ENCODE measurements at regions not wholly inside any gene's neighbourhood (a gene's known extent, or its start where the extent isn't known, plus 50 kb on each side); places are given as distances from the start of the nearest gene placed in this dataset.

DNA sequence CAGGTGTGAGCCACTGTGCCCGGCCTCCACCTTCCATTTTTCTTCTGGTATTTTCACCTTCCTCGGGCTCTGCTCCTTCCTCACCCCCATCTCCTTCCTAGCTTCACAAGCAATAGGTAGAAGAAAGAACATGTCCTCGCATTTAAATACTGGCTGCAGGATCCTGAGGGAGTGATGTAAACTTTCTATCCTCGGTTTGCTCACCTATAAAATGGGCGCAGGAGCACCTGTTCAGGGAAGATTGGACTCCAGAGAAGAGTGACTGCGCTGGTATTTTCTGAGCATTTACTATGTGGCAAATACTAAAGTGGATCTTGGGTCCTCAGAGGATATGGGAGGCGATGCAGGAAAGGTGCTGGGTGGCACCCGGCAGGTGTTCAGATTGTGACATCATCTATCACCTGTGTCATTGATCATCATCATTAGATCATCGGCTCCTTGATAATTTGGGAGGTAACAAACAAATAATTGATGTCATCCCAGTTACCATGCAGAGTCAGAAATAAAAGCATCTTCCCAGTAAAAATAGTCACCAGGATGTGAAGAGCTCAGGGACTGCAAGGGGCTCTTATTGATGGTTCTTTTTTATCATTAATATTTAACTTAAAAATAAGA lies 72.8 kb downstream of the FOXL1 start:
- TF ChIP-seq, protein P1, sequence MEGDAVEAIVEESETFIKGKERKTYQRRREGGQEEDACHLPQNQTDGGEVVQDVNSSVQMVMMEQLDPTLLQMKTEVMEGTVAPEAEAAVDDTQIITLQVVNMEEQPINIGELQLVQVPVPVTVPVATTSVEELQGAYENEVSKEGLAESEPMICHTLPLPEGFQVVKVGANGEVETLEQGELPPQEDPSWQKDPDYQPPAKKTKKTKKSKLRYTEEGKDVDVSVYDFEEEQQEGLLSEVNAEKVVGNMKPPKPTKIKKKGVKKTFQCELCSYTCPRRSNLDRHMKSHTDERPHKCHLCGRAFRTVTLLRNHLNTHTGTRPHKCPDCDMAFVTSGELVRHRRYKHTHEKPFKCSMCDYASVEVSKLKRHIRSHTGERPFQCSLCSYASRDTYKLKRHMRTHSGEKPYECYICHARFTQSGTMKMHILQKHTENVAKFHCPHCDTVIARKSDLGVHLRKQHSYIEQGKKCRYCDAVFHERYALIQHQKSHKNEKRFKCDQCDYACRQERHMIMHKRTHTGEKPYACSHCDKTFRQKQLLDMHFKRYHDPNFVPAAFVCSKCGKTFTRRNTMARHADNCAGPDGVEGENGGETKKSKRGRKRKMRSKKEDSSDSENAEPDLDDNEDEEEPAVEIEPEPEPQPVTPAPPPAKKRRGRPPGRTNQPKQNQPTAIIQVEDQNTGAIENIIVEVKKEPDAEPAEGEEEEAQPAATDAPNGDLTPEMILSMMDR (conservative IDR thresholded peaks at IDR 0.05; ENCODE audit: low read depth), result no peak
- no peak overlapping the region for H3K27ac ChIP-seq
- no peak for DNase-seq (ENCODE audit: low spot score)
- ChIA-PET CTCF (no interaction called here), POLR2A (ENCODE audit: low non-redundant PET) (no interaction called here)

DNA sequence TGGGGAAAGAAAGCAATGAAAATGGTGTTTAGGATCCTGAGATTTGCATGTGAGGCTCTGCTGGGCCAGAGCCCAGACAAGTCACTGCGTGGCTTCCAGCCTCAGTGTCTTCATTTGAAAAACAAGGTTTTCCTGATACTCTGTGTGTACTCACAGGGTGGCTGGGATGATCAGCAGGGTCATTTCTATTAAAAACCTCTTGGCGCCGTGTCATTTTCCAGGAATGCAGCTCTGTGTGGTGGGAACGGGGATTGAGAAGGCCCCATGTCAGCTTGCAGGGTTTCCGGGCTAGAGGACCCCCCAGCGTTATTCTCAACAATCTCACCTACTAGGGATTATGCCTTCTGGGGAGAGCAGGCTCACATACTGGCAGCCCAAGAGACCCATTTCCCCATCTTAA lies 73.5 kb downstream of the FOXL1 start:
- DNase-seq (ENCODE audit: low spot score), result no peak
- CTCF ChIA-PET, result no interaction called here
- no peak overlapping the region for H3K27ac ChIP-seq
- TF ChIP-seq, protein P1 (conservative IDR thresholded peaks at IDR 0.05; ENCODE audit: low read depth), result no peak
- POLR2A ChIA-PET (ENCODE audit: low non-redundant PET), result no interaction called here

DNA sequence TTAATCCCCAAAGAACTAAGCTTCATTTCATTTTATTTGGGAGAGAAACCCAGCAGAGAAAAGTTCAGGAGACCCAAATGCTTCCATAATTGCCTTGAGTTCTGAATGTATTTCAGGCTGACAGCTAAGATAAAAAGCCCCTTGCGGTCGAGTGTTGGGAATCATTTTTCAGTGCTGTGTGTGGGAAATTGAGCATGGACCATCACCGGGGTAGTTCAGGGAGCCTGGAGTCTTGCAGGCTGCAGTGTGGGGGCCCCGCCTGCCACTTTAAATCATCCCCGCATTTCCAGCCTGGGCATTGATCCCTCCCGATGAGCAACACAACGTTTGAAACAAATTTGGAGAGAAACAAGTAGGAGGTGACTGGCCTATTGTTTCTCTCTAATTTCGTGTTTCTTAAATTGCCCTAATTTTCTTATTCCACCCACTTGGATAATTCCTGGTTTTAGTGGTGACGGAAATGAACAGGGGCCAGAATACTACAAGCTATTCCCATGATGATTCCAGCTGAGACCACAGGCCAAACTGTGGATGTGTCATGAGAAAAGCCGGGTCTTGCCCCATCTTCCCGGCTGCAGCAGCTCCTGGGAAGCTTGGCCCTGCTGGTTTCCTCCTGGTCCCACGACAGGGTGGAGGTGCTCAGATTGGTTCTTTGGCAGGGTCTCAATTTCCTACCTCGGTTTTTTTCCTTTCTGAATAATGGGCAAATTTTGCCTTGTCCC lies 75.1 kb downstream of the FOXL1 start:
- POLR2A ChIA-PET (ENCODE audit: low non-redundant PET), result no interaction called here
- H3K27ac ChIP-seq, result no peak overlapping the region
- DNase-seq (ENCODE audit: low spot score), result no peak
- TF ChIP-seq, protein P1 (conservative IDR thresholded peaks at IDR 0.05; ENCODE audit: low read depth), result no peak
- CTCF ChIA-PET, result no interaction called here

DNA sequence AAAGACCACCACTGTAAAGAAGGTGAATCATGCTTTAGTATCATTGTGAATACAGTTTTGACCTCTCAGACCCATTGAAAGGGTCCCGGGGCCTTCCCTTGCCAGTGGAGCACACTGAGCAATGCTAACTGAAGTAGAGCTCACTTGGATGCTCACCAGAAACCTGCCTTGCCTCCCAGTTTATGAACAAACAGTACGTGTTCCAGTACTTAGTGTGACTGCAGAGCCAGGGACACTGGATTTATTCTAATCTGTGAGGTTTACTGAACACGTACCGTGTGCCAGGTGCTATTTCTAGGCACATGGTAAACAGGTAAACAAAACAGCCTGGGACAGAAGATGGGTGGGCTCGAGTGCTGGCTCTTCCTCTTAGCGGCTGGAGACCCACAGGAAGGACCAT lies 79.6 kb downstream of the FOXL1 start:
- no peak overlapping the region for H3K27ac ChIP-seq
- CTCF ChIA-PET, result no interaction called here
- TF ChIP-seq, protein P1 (conservative IDR thresholded peaks at IDR 0.05; ENCODE audit: low read depth), result no peak
- POLR2A ChIA-PET (ENCODE audit: low non-redundant PET), result no interaction called here
- no peak for DNase-seq (ENCODE audit: low spot score)

DNA sequence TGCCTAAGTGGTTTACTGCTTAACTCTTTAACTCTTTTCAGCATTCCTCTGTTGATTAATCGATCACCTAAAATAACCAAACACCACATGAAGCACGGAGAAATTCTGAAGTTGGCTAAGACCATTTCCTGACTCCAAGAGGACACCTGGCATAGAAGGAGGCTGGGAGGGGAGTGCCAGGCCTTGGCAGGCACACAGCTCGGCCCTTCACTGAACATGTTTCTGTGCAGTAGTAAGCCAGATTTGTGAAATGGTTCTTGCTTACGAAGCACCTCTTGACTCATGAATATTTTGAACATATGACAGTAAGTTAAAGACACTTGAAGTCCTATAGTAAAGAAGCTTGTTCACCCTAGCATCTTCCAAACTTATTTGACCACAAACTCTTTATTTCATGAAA lies 82.3 kb downstream of the FOXL1 start:
- TF ChIP-seq, protein P1 (conservative IDR thresholded peaks at IDR 0.05; ENCODE audit: low read depth), result no peak
- H3K27ac ChIP-seq, result peak overlapping the region; percentile 56
- CTCF ChIA-PET, result no interaction called here
- POLR2A ChIA-PET (ENCODE audit: low non-redundant PET), result no interaction called here
- no peak for DNase-seq (ENCODE audit: low spot score)

DNA sequence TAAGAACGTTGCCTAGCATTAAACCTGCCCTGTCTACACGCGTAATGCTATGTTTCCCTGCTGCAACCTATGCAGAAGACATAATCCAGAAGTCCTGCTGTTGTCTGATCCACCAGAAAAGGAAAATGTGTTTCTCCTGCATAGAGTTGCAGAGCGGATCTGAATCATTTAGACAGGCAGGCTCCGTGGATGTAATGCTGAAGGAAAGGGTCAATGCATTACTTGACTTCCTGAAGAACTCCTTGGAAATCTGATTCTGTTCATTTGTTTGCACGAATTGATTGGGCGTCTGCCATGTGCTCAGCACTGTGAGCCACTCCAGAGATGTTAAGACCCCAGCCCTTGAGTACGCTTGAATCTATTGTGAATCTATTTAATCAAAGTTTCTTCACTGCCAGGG lies 83.4 kb downstream of the FOXL1 start:
- POLR2A ChIA-PET (ENCODE audit: low non-redundant PET), result no interaction called here

More for the DNA sequence above, 83.4 kb downstream of the FOXL1 start:
- TF ChIP-seq, protein P1 (conservative IDR thresholded peaks at IDR 0.05; ENCODE audit: low read depth), result no peak
- DNase-seq (ENCODE audit: low spot score), result no peak
- CTCF ChIA-PET, result no interaction called here
- no peak overlapping the region for H3K27ac ChIP-seq

Measured in RWPE1 (cell line).